SK-N-SH treated with all-trans-retinoic acid at 6 μM for 48 hours (cell line): ENCODE measurements at regions not wholly inside any gene's neighbourhood (a gene's known extent, or its start where the extent isn't known, plus 50 kb on each side); places are given as distances from the start of the nearest gene placed in this dataset.

Experiments used
- ATAC-seq: fragments of 200-7000 bp; cut with Tn5 transposase; 3 replicates; pipeline ENCODE4 v1.9.1; 2020; ENCODE audit warnings: mild to moderate bottlenecking, moderate library complexity
- BACH2 ChIP-seq: fragments of 250-450 bp; sonication (Bioruptor Pico); IDR thresholded peaks from 2 replicates; pipeline ENCODE4 v1.9.0; 2021; ENCODE audit warnings: mild to moderate bottlenecking, borderline replicate concordance
- CREB5 ChIP-seq: fragments of 250-450 bp; sonication (Bioruptor Pico); IDR thresholded peaks from 2 replicates; pipeline ENCODE4 v1.5.1; 2020; ENCODE audit warnings: low read depth, mild to moderate bottlenecking, moderate library complexity
- CSDC2 ChIP-seq: fragments of 250-450 bp; sonication (Bioruptor Pico); IDR thresholded peaks from 2 replicates; pipeline ENCODE4 v1.5.0; 2020; ENCODE audit warnings: mild to moderate bottlenecking, moderate library complexity
- CSRNP3 ChIP-seq: fragments of 250-450 bp; sonication (Bioruptor Pico); IDR thresholded peaks from 2 replicates; pipeline ENCODE4 v1.5.1; 2021; ENCODE audit warnings: mild to moderate bottlenecking, moderate library complexity
- ESRRG ChIP-seq: fragments of 250-450 bp; sonication (Bioruptor Pico); IDR thresholded peaks from 2 replicates; pipeline ENCODE4 v1.6.1; 2021; ENCODE audit warnings: mild to moderate bottlenecking
- GLIS3 ChIP-seq: fragments of 250-450 bp; sonication (Bioruptor Pico); IDR thresholded peaks from 2 replicates; pipeline ENCODE4 v1.5.0; 2020; ENCODE audit warnings: mild to moderate bottlenecking, moderate library complexity
- ISL1 ChIP-seq: fragments of 250-450 bp; sonication (Bioruptor Pico); IDR thresholded peaks from 2 replicates; pipeline ENCODE4 v2.1.2; 2022; ENCODE audit warnings: mild to moderate bottlenecking, moderate library complexity
- OSR1 ChIP-seq: fragments of 250-450 bp; sonication (Bioruptor Pico); IDR thresholded peaks from 2 replicates; pipeline ENCODE4 v1.8.0; 2022; ENCODE audit warnings: moderate library complexity, mild to moderate bottlenecking, inconsistent platforms
- PATZ1 ChIP-seq: fragments of 250-450 bp; sonication (Bioruptor Pico); IDR thresholded peaks from 2 replicates; pipeline ENCODE4 v1.8.0; 2020; ENCODE audit warnings: mild to moderate bottlenecking, moderate library complexity, borderline replicate concordance
- POU6F1 ChIP-seq: fragments of 250-450 bp; sonication (Bioruptor Pico); IDR thresholded peaks from 2 replicates; pipeline ENCODE4 v1.8.0; 2021; ENCODE audit warnings: low read depth, mild to moderate bottlenecking, moderate library complexity, borderline replicate concordance
- PPARA ChIP-seq: fragments of 250-450 bp; sonication (Bioruptor Pico); IDR thresholded peaks from 2 replicates; pipeline ENCODE4 v1.5.0; 2020; ENCODE audit warnings: mild to moderate bottlenecking, borderline replicate concordance
- RARB ChIP-seq: fragments of 250-450 bp; sonication (Bioruptor Pico); IDR thresholded peaks from 2 replicates; pipeline ENCODE4 v1.8.0; 2021; ENCODE audit warnings: mild to moderate bottlenecking, moderate library complexity
- TCF4 ChIP-seq: fragments of 250-450 bp; sonication (Bioruptor Pico); IDR thresholded peaks from 2 replicates; pipeline ENCODE4 v1.8.0; 2021; ENCODE audit warnings: mild to moderate bottlenecking, moderate library complexity, borderline replicate concordance
- TOX ChIP-seq: fragments of 250-450 bp; sonication (Bioruptor Pico); IDR thresholded peaks from 2 replicates; pipeline ENCODE4 v1.8.0; 2021; ENCODE audit warnings: mild to moderate bottlenecking, moderate library complexity, borderline replicate concordance
- TSHZ2 ChIP-seq: fragments of 250-450 bp; sonication (Bioruptor Pico); IDR thresholded peaks from 2 replicates; pipeline ENCODE4 v1.5.0; 2020; ENCODE audit warnings: mild to moderate bottlenecking, moderate library complexity
- ZC3H10 ChIP-seq: fragments of 250-450 bp; sonication (Bioruptor Pico); IDR thresholded peaks from 2 replicates; pipeline ENCODE4 v1.5.1; 2021; ENCODE audit warnings: mild to moderate bottlenecking, moderate library complexity
- ZFP3 ChIP-seq: fragments of 250-450 bp; sonication (Bioruptor Pico); IDR thresholded peaks from 2 replicates; pipeline ENCODE4 v1.5.0; 2020; ENCODE audit warnings: mild to moderate bottlenecking, moderate library complexity
- ZFP30 ChIP-seq: fragments of 450-650 bp; formaldehyde crosslinking; IDR thresholded peaks from 2 replicates; pipeline ENCODE4 v1.5.0; 2022; ENCODE audit warnings: mild to moderate bottlenecking, moderate library complexity
- ZNF70 ChIP-seq: fragments of 450-650 bp; formaldehyde crosslinking; IDR thresholded peaks from 2 replicates; pipeline ENCODE4 v1.5.0; 2020; ENCODE audit warnings: mild to moderate bottlenecking, moderate library complexity
- ZNF8 ChIP-seq: fragments of 450-650 bp; formaldehyde crosslinking; IDR thresholded peaks from 2 replicates; pipeline ENCODE4 v1.5.0; 2020; ENCODE audit warnings: mild to moderate bottlenecking, moderate library complexity

GRCh38 chr20:39458452-39458851 lies 496.3 kb downstream of the DHX35 start (continued):
- TF ChIP-seq TSHZ2 (CRISPR knock-in tag), result no peak
- no peak for TF ChIP-seq ZFP3 (CRISPR knock-in tag)
- TF ChIP-seq, all 23 proteins: peak for 0

- TF ChIP-seq CSDC2 (CRISPR knock-in tag), result no peak
- TF ChIP-seq TCF4 (CRISPR knock-in tag), result no peak
- TF ChIP-seq CSRNP3 (CRISPR knock-in tag), result no peak
- no peak for TF ChIP-seq ZNF8 (CRISPR knock-in tag)
- TF ChIP-seq OSR1 (CRISPR knock-in tag), result no peak
- no peak for TF ChIP-seq TSHZ2 (CRISPR knock-in tag)
- no peak for TF ChIP-seq ZFP3 (CRISPR knock-in tag)
- no peak for ATAC-seq
These were observed 491.7 kb downstream of the DHX35 start for GRCh38 chr20:39453890-39454289.

GRCh38 chr20:39452583-39453340 lies 490.6 kb downstream of the DHX35 start:
- ATAC-seq, result no peak
- TF ChIP-seq ZFP30 (CRISPR knock-in tag), result no peak
- TF ChIP-seq ISL1, result no peak
- TF ChIP-seq ZNF70 (CRISPR knock-in tag), result no peak
- TF ChIP-seq RARB (CRISPR knock-in tag), result no peak
- TF ChIP-seq TSHZ2 (CRISPR knock-in tag), result no peak
- TF ChIP-seq POU6F1, result no peak
- TF ChIP-seq CSRNP3 (CRISPR knock-in tag), result no peak
- TF ChIP-seq CSDC2 (CRISPR knock-in tag), result no peak
- TF ChIP-seq BACH2 (CRISPR knock-in tag), result no peak
- TF ChIP-seq TOX (CRISPR knock-in tag), result no peak
- no peak for TF ChIP-seq PATZ1 (CRISPR knock-in tag)
- TF ChIP-seq ZNF8 (CRISPR knock-in tag), result no peak
- TF ChIP-seq ESRRG (CRISPR knock-in tag), result no peak
- TF ChIP-seq GLIS3 (CRISPR knock-in tag), result no peak
- no peak for TF ChIP-seq OSR1 (CRISPR knock-in tag)
- no peak for TF ChIP-seq ZC3H10
- no peak for TF ChIP-seq PPARA
- TF ChIP-seq CREB5, result no peak
